Activated CD8-positive, alpha-beta T cell treated with anti-CD3 and anti-CD28 coated beads, Interleukin-2, amount 10 ng/mL, durations not matched to agents 7 days and 5 days (primary cell): ENCODE measurements at regions not wholly inside any gene's neighbourhood (a gene's known extent, or its start where the extent isn't known, plus 50 kb on each side); places are given as distances from the start of the nearest gene placed in this dataset.

Source experiments
- ATAC-seq: fragments of 150-1000 bp; cut with Tn5 transposase; one replicate; pipeline ENCODE4 v1.10.0; 2021; ENCODE audit warnings: moderate library complexity
- CTCF ChIA-PET: fragments of 350-600 bp; sonication (Branson Sonifier 250); formaldehyde crosslinking; loops from one replicate; lab custom pipeline; 2021; ENCODE audit warnings: antibody characterized with exemption; lab: Charles Lee
- POLR2A ChIA-PET: fragments of 350-600 bp; sonication (Branson Sonifier 250); formaldehyde crosslinking; loops from one replicate; lab custom pipeline; 2021; ENCODE audit warnings: antibody characterized with exemption; lab: Charles Lee
- DNase-seq: peaks from one replicate; pipeline ENCODE4 v3.0.0-alpha.2; 2020
- H3K27ac Mint-ChIP-seq: one replicate; pipeline ENCODE4 v1.8.0; 2021; ENCODE audit warnings: mild to moderate bottlenecking, mixed read lengths
- H3K27me3 Mint-ChIP-seq: one replicate; pipeline ENCODE4 v1.8.0; 2021; ENCODE audit warnings: low read depth, mixed read lengths
- H3K36me3 Mint-ChIP-seq: one replicate; pipeline ENCODE4 v1.8.0; 2021; ENCODE audit warnings: low read depth, mixed read lengths
- H3K4me1 Mint-ChIP-seq: one replicate; pipeline ENCODE4 v1.8.0; 2021; ENCODE audit warnings: low read depth, mixed read lengths
- H3K4me3 Mint-ChIP-seq: one replicate; pipeline ENCODE4 v1.8.0; 2021; ENCODE audit warnings: mild to moderate bottlenecking, mixed read lengths
- H3K9me3 Mint-ChIP-seq: one replicate; pipeline ENCODE4 v1.8.0; 2022; ENCODE audit warnings: mixed read lengths; ENCODE audit not compliant: insufficient read depth

- H3K36me3 Mint-ChIP-seq: no peaks in the 10 kb centered on the region
- ChIA-PET POLR2A (no interaction called here), CTCF (no interaction called here)
- no peak for ATAC-seq
- no peaks in the 10 kb centered on the region for H3K9me3 Mint-ChIP-seq
- no peak overlapping the region for H3K4me3 Mint-ChIP-seq
- peaks cover 27% of the 10 kb centered on the region for H3K27me3 Mint-ChIP-seq
- no peak for DNase-seq
- no peak overlapping the region for H3K27ac Mint-ChIP-seq
- no peaks in the 10 kb centered on the region for H3K4me1 Mint-ChIP-seq
These were observed 70.6 kb upstream of the AKR1E2 start for GRCh38 chr10:4755286-4755989.

GRCh38 chr10:4754143-4754542, 71.9 kb upstream of the AKR1E2 start:
- DNase-seq (no peak), ATAC-seq (no peak)
- Mint-ChIP-seq H3K4me3 (no peak overlapping the region), H3K9me3 (no peaks in the 10 kb centered on the region), H3K4me1 (no peaks in the 10 kb centered on the region), H3K27me3 (peaks cover 31% of the 10 kb centered on the region), H3K36me3 (no peaks in the 10 kb centered on the region), H3K27ac (no peak overlapping the region)
- ChIA-PET POLR2A (no interaction called here), CTCF (no interaction called here)

- no peaks in the 10 kb centered on the region for H3K9me3 Mint-ChIP-seq
- H3K27ac Mint-ChIP-seq: no peak overlapping the region
- CTCF ChIA-PET: no interaction called here
- DNase-seq (no peak), ATAC-seq (no peak)
- H3K36me3 Mint-ChIP-seq: no peaks in the 10 kb centered on the region
- no peaks in the 10 kb centered on the region for H3K4me1 Mint-ChIP-seq
- no peak overlapping the region for H3K4me3 Mint-ChIP-seq
- H3K27me3 Mint-ChIP-seq: peaks cover 24% of the 10 kb centered on the region
- POLR2A ChIA-PET: no interaction called here
These were observed 74.8 kb upstream of the AKR1E2 start for GRCh38 chr10:4751211-4751610.

- ChIA-PET POLR2A (no interaction called here), CTCF (no interaction called here)
- Mint-ChIP-seq H3K9me3 (no peaks in the 10 kb centered on the region), H3K4me3 (no peak overlapping the region), H3K4me1 (no peaks in the 10 kb centered on the region), H3K36me3 (no peaks in the 10 kb centered on the region), H3K27me3 (peaks cover 24% of the 10 kb centered on the region), H3K27ac (no peak overlapping the region)
- DNase-seq (no peak), ATAC-seq (no peak)
These were observed 76.8 kb upstream of the AKR1E2 start for GRCh38 chr10:4749271-4749574.

GRCh38 chr10:4748491-4749270, 77.3 kb upstream of the AKR1E2 start:
- CTCF ChIA-PET: no interaction called here
- Mint-ChIP-seq H3K27ac (no peak overlapping the region), H3K27me3 (peaks cover 26% of the 10 kb centered on the region), H3K4me3 (no peak overlapping the region), H3K36me3 (no peaks in the 10 kb centered on the region), H3K9me3 (no peaks in the 10 kb centered on the region), H3K4me1 (no peaks in the 10 kb centered on the region)
- POLR2A ChIA-PET: no interaction called here
- no peak for ATAC-seq
- DNase-seq: no peak

DNA sequence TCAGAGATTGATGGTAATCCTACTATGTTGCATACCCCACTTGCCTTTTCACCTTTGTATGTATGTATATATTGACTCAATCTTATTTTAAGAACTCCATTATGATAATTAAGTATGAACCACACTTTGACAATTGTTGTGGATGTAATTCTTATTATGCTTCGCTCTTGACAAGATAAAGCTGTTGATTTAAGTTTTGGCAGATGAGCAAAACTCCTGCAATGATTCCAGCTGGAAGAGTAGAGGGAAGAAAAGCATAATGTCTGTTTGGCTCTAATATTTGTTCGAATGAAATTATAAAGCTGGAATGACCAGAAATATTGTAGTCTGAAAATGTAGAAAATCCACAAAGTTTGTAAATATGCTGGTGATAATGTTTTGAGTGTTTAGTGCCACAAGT, 83.8 kb upstream of the AKR1E2 start:
- Mint-ChIP-seq H3K27me3 (peaks cover 21% of the 10 kb centered on the region), H3K9me3 (no peaks in the 10 kb centered on the region), H3K4me1 (no peaks in the 10 kb centered on the region), H3K4me3 (no peak overlapping the region), H3K27ac (no peak overlapping the region), H3K36me3 (no peaks in the 10 kb centered on the region)
- DNase-seq (no peak), ATAC-seq (no peak)
- CTCF ChIA-PET: no interaction called here
- POLR2A ChIA-PET: no interaction called here

DNA sequence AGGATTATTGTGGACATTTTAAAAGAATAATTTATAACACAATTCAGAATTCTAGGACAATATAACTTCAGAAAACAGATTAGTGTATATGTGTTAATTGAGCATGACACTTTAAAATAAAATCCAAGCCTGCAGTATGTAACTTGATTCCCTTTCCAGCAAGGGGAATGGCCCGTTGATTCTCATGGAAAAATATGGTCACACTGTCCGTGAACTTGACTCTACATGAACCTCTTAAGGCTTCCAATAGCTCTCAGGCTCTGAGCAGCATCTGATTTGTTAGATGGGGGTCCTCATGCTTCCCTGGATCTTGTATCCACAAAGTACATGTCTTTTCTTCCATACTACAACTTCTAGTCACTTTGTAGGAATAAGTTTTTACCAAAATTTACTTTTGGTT, 85.5 kb upstream of the AKR1E2 start:
- ChIA-PET CTCF (no interaction called here), POLR2A (no interaction called here)
- DNase-seq (no peak), ATAC-seq (no peak)
- no peaks in the 10 kb centered on the region for H3K4me1 Mint-ChIP-seq
- H3K27ac Mint-ChIP-seq: no peak overlapping the region
- no peaks in the 10 kb centered on the region for H3K9me3 Mint-ChIP-seq
- no peaks in the 10 kb centered on the region for H3K36me3 Mint-ChIP-seq
- H3K4me3 Mint-ChIP-seq: no peak overlapping the region
- peaks cover 18% of the 10 kb centered on the region for H3K27me3 Mint-ChIP-seq

GRCh38 chr10:4736608-4737007, 89.4 kb upstream of the AKR1E2 start:
- no peak overlapping the region for H3K4me3 Mint-ChIP-seq
- peaks cover 10% of the 10 kb centered on the region for H3K27me3 Mint-ChIP-seq
- ATAC-seq: no peak
- H3K36me3 Mint-ChIP-seq: no peaks in the 10 kb centered on the region
- no peaks in the 10 kb centered on the region for H3K4me1 Mint-ChIP-seq
- no peak for DNase-seq
- no peaks in the 10 kb centered on the region for H3K9me3 Mint-ChIP-seq
- POLR2A ChIA-PET: no interaction called here
- no peak overlapping the region for H3K27ac Mint-ChIP-seq
- CTCF ChIA-PET: no interaction called here

DNA sequence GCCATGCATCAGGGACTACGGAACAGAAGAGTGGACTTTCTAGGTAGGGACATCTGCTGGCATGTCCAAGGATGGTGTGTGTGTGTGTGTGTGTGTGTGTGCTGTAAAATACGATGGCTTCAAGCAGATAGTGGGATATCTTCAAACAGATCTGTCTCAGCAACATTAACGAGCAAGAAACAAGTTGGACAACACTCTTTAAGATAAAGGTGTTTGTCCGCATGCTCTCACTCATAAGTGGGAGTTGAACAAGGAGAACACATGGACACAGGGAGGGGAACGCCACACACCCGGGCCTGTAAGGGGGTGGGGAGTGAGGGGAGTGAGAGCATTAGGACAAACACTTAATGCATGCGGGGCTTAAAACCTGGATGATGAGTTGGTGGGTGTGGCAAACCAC, 89.8 kb upstream of the AKR1E2 start:
- POLR2A ChIA-PET: no interaction called here
- no peak for ATAC-seq

GRCh38 chr10:4733843-4734224, 92.2 kb upstream of the AKR1E2 start:
- ChIA-PET CTCF (no interaction called here), POLR2A (no interaction called here)
- Mint-ChIP-seq H3K27ac (no peak overlapping the region), H3K4me3 (no peak overlapping the region), H3K27me3 (peaks cover 6% of the 10 kb centered on the region), H3K9me3 (no peaks in the 10 kb centered on the region), H3K36me3 (no peaks in the 10 kb centered on the region), H3K4me1 (no peaks in the 10 kb centered on the region)
- DNase-seq (no peak), ATAC-seq (no peak)

More for the DNA sequence above, 89.8 kb upstream of the AKR1E2 start:
- Mint-ChIP-seq H3K36me3 (no peaks in the 10 kb centered on the region), H3K27ac (no peak overlapping the region), H3K9me3 (no peaks in the 10 kb centered on the region), H3K4me3 (no peak overlapping the region), H3K4me1 (no peaks in the 10 kb centered on the region), H3K27me3 (peaks cover 10% of the 10 kb centered on the region)
- no peak for DNase-seq
- CTCF ChIA-PET: no interaction called here

DNA sequence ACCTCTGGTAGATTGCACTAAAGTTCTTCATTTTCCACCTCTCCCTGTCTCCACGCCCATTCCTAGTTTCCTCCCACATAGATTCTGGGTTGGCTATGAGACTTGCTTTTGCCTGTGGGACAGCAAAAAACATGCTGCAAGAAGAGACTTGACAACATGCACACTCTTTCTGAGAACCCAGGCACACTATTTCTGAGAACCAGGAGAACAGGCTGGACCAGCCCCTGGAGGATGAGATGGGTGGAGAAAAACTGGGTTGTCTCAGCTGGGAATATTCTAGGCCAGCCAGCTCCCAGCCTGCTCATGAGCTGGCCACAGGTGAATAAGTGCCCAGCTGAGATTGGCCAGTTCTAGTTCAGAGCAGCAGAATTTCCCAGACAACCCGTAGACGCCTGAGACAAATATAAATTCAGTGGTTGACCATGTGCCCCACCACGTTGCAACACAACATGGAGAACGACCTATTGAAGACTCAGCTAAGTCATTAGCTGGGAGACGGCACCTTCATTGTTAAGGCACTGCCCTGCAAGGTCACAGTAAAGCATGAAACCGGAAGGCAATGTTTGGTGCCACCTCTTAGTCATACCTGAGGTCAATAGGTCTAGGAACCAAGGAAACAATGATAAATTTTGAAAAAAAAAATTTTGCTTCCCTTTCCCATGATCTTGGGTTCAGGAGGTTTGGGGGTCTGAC, 92.7 kb upstream of the AKR1E2 start:
- peaks cover 6% of the 10 kb centered on the region for H3K27me3 Mint-ChIP-seq
- ATAC-seq (no peak), DNase-seq (no peak)
- no peaks in the 10 kb centered on the region for H3K9me3 Mint-ChIP-seq
- H3K4me1 Mint-ChIP-seq: no peaks in the 10 kb centered on the region
- CTCF ChIA-PET: no interaction called here
- POLR2A ChIA-PET: no interaction called here
- H3K36me3 Mint-ChIP-seq: no peaks in the 10 kb centered on the region
- H3K4me3 Mint-ChIP-seq: no peak overlapping the region
- no peak overlapping the region for H3K27ac Mint-ChIP-seq

- no peaks in the 10 kb centered on the region for H3K4me1 Mint-ChIP-seq
- CTCF ChIA-PET: no interaction called here
- POLR2A ChIA-PET: no interaction called here
- no peaks in the 10 kb centered on the region for H3K36me3 Mint-ChIP-seq
- H3K9me3 Mint-ChIP-seq: no peaks in the 10 kb centered on the region
- no peak overlapping the region for H3K4me3 Mint-ChIP-seq
- H3K27ac Mint-ChIP-seq: no peak overlapping the region
- ATAC-seq: no peak
- no peak for DNase-seq
- peaks cover 11% of the 10 kb centered on the region for H3K27me3 Mint-ChIP-seq
These were observed 95.0 kb upstream of the AKR1E2 start for GRCh38 chr10:4730998-4731397.
